Mesothelial cell of epicardium (in vitro differentiated cells): ENCODE measurements at regions not wholly inside any gene's neighbourhood (a gene's known extent, or its start where the extent isn't known, plus 50 kb on each side); places are given as distances from the start of the nearest gene placed in this dataset.

Experiments
- DNase-seq, 2 experiments: peaks; one replicate each; pipeline ENCODE4 v3.0.0; 2021; ENCODE audit warnings: low spot score in 2 of 2; ENCODE audit not compliant: unreplicated experiment in 2 of 2
- H3K27ac Mint-ChIP-seq: 2 replicates; pipeline ENCODE4 v1.8.0; 2021; ENCODE audit warnings: mixed read lengths
- H3K27me3 Mint-ChIP-seq: 2 replicates; pipeline ENCODE4 v1.8.0; 2021; ENCODE audit warnings: low read depth, mixed read lengths
- H3K36me3 Mint-ChIP-seq: 2 replicates; pipeline ENCODE4 v1.8.0; 2021; ENCODE audit warnings: mixed read lengths
- H3K4me1 Mint-ChIP-seq: 2 replicates; pipeline ENCODE4 v1.8.0; 2021; ENCODE audit warnings: mixed read lengths
- H3K4me3 Mint-ChIP-seq: 2 replicates; pipeline ENCODE4 v1.8.0; 2021; ENCODE audit warnings: mild to moderate bottlenecking, moderate library complexity, mixed read lengths
- H3K9me3 Mint-ChIP-seq: 2 replicates; pipeline ENCODE4 v1.8.0; 2021; ENCODE audit warnings: mixed read lengths
- TF ChIP-seq, protein P1 (sequence below): fragments of 200-600 bp; sonication (generic); IDR thresholded peaks from one replicate; pipeline ENCODE4 v1.5.0; 2021; ENCODE audit warnings: antibody characterized with exemption; ENCODE audit not compliant: unreplicated experiment

DNA sequence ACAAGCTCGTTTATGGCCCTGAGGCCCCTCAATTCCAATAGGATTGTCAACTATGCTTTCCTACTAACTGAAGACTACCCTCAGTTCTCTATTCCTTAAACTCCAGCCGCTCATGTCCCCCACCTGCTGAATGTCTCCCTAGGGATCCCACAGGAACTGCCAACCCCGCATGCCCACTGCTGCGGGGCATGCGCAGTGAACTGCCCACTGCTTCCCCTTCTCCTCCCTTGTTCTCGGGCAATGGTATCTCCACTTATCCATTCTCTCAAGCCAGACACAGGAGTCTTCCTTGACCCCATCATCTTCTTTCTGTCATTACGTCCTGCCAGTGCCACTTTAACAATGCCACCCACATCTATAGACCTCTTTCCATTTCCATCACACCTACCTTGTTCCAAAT lies 90.0 kb downstream of the FGF18 start:
- TF ChIP-seq, protein P1, sequence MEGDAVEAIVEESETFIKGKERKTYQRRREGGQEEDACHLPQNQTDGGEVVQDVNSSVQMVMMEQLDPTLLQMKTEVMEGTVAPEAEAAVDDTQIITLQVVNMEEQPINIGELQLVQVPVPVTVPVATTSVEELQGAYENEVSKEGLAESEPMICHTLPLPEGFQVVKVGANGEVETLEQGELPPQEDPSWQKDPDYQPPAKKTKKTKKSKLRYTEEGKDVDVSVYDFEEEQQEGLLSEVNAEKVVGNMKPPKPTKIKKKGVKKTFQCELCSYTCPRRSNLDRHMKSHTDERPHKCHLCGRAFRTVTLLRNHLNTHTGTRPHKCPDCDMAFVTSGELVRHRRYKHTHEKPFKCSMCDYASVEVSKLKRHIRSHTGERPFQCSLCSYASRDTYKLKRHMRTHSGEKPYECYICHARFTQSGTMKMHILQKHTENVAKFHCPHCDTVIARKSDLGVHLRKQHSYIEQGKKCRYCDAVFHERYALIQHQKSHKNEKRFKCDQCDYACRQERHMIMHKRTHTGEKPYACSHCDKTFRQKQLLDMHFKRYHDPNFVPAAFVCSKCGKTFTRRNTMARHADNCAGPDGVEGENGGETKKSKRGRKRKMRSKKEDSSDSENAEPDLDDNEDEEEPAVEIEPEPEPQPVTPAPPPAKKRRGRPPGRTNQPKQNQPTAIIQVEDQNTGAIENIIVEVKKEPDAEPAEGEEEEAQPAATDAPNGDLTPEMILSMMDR, result no peak
- no peaks in the 10 kb centered on the region for H3K9me3 Mint-ChIP-seq
- no peak overlapping the region for H3K4me3 Mint-ChIP-seq
- peaks cover 12% of the 10 kb centered on the region for H3K4me1 Mint-ChIP-seq
- H3K27me3 Mint-ChIP-seq, result no peaks in the 10 kb centered on the region
- no peak overlapping the region for H3K27ac Mint-ChIP-seq
- no peak for DNase-seq
- H3K36me3 Mint-ChIP-seq, result no peaks in the 10 kb centered on the region

GRCh38 chr5:171512397-171512796 lies 93.0 kb downstream of the FGF18 start:
- Mint-ChIP-seq H3K27ac (peak overlapping the region; percentile 80), H3K27me3 (no peaks in the 10 kb centered on the region)

DNA sequence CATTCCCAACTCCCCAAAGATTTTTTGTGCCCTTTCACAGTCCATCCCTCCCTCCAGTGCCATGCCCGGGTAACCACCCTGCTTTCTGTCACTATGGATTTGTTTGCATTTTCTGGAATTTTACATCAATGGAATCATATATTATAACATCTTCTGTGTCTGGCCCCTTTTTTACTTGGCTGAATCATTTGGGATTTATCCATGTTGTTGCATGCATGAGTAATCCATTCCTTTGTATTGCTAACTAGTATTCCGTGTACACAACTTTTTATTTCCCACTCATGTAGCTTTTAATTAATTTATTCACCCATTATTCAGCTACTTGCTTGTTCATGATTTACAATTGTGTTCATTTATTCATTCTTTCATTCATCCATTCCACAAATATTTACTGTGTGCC lies 94.1 kb downstream of the FGF18 start:
- H3K36me3 Mint-ChIP-seq, result no peaks in the 10 kb centered on the region
- no peak overlapping the region for H3K4me3 Mint-ChIP-seq
- DNase-seq, result no peak
- TF ChIP-seq, protein P1, result no peak
- H3K27ac Mint-ChIP-seq, result no peak overlapping the region
- H3K9me3 Mint-ChIP-seq, result no peaks in the 10 kb centered on the region
- H3K4me1 Mint-ChIP-seq, result peaks cover 12% of the 10 kb centered on the region
- no peaks in the 10 kb centered on the region for H3K27me3 Mint-ChIP-seq

More at GRCh38 chr5:171512397-171512796, 93.0 kb downstream of the FGF18 start:
- TF ChIP-seq, protein P1, result no peak
- peaks cover 12% of the 10 kb centered on the region for H3K4me1 Mint-ChIP-seq
- no peaks in the 10 kb centered on the region for H3K36me3 Mint-ChIP-seq
- DNase-seq, result no peak
- no peaks in the 10 kb centered on the region for H3K9me3 Mint-ChIP-seq
- H3K4me3 Mint-ChIP-seq, result no peak overlapping the region

DNA sequence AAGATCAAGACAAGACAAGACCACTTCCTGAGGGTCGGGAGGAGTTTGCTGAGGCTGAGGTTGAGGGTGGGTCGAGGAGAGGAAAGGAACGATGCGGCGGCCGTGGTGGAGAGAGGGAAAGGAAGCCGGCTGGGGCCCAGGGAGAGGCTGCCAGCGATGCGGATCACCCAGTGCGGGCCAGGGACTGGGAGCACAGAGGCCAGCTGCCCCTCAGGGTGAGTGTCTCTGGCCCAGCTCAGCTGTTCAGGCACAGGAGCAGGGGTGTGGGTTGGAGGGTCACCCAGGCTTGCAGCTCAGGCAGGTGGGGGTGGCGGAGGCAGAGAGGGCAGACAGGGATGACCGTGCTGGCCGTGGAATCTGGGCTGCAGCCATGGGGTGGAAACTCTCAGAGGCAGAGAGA lies 99.5 kb downstream of the FGF18 start:
- TF ChIP-seq, protein P1, result no peak
- no peak for DNase-seq
- Mint-ChIP-seq H3K27me3 (no peaks in the 10 kb centered on the region), H3K27ac (no peak overlapping the region), H3K4me3 (no peak overlapping the region), H3K9me3 (no peaks in the 10 kb centered on the region), H3K36me3 (no peaks in the 10 kb centered on the region), H3K4me1 (peaks cover 31% of the 10 kb centered on the region)

DNA sequence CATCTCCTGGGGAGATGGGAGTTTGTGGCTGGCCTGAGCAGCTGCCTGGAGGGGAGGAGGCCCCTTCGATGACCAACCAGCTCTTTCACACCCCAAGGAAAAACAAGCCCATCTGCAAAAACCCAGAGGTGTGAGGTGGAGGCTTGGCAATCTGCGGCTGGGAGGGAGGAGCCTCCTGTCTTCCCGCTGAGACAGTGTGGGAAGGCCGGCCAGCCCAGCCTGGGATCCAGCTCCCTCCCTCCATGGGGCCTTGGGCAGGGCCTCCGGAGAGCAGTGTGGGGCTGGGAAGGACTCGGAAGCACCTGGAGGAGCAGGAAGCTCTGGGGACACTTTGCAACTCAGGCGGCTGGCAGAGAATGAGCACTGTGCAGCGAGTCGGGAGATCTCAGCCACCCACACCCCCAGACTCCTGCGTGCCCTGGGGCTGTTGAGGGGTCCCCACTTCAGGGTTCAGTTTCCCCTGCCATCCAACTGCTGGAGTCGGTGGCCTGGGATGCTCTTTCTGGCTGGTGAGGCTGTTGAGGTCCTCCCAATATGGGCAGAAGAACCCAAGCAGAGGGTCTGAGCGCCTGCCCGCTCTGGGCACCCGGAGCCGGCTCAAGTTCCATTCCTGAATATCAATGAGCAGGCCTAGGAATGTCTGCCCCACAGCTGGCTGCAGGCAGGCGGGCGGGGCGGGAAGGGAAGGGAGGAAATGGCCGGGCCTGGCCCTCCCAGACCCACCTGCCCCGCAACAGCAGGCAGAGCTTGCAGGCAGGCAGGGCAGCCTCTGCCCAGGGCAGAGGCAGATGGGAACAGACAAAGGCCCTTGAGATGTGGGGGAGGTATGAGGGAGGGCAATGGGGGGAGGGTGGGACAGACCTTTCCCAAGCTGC lies 101.1 kb downstream of the FGF18 start:
- Mint-ChIP-seq H3K27ac (peak overlapping the region; percentile 79), H3K4me1 (peaks cover 40% of the 10 kb centered on the region), H3K27me3 (no peaks in the 10 kb centered on the region), H3K4me3 (no peak overlapping the region), H3K9me3 (no peaks in the 10 kb centered on the region), H3K36me3 (no peaks in the 10 kb centered on the region)
- no peak for DNase-seq
- TF ChIP-seq, protein P1, result no peak
